ENCODE measurements at regions not wholly inside any gene's neighbourhood (a gene's known extent, or its start where the extent isn't known, plus 50 kb on each side); places are given as distances from the start of the nearest gene placed in this dataset.

DNA sequence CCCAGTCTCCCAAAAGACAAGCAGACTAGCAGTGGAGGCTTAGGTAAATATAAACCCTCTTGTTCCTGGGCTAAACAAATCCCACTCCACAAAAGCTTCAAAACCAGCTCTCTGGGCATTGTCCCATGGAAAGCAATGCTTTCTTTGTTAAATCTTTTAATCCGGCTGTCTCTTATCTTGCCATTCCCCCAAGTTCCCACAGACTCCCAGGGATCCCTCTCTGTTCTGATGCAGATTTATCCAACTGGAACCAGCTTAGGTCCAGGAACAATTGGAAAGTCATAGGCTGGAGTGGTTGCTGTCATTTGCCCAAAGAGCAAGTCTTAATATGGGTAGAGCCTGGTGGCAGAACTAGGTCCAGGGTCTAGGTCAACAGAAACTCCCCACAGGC is 110.1 kb upstream of the ATP1A1 start:
- DNase-seq, result no peak

DNA sequence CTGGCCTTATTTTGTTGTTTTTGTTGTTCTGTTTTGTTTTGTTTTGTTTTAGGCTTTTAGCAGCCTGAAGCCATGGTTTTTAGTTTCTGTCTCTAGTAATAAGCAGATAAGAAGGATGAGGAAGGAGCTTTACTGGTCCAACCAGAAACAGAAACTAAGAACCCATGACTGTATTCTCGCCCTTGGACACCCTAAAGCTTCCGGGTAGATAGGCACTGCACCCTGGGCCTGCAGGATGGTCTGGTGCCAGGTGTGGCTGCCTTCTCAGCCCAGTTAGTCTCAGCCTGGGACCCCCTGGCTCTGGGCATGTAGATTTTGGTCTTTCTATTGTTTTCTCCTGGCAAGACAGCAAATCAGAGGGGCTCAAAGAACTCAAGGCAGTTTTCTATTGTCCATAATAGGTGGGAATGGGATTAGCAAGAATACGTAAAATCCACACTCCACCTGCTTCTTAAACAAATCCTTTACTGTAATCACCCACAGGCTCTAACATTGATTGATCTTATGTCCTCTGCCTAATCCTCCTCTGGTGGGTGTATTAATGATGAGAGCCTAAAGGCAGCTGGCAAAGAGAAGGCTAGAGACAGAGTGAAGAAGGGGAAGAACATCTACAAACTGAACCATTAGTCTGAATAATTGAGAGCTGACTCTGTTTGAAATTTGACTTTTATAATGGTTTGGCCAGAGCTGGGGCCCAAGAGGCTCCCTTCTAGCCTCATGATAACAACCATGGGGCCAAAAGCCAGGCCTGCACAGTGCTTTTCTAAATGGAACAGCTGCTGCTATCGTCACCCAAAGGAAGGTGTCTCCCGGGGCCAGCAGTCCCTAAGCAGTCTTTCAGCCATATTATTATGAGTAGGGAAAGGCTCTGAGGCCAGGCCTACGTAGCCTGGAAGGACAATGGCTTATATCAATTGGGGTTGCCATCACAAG is 106.8 kb upstream of the ATP1A1 start:
- DNase-seq, result no peak

DNA sequence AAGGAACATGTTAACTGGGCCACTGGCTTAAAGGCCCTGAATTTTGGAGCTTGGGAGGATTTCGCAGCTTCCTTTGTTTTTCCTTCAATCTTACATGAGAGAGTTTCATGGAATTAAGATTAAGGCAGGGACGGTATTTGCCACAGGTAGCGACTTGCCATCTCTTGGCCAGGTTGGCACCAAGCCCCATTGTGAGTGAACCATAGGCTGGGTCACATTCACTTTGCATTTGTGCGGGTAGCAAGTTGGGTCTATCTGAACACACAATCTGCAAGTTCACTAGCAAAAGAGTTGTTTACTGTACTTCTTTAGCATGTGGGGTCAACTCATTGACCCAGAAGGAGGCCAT is 106.2 kb upstream of the ATP1A1 start:
- no peak for DNase-seq

DNA sequence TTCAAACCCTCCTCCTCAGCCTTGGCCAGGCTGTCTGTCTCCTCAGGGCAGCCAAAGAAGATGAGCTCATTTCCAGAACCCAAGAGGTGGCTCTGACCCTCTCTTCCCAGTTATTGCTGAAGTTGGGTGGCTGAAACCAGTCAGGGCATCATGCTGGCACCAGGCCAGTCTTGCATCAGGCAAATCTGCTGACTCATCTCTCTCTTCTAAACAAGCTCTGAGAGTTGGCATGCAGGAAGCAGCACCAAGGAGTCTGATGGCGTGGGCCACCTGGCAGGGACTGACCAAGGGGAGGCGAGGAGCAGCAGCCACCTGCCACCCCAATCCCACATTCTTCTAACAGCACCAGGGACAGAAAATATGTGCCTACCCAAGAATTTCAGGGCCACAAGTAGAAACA is 104.8 kb upstream of the ATP1A1 start:
- DNase-seq, result no peak

DNA sequence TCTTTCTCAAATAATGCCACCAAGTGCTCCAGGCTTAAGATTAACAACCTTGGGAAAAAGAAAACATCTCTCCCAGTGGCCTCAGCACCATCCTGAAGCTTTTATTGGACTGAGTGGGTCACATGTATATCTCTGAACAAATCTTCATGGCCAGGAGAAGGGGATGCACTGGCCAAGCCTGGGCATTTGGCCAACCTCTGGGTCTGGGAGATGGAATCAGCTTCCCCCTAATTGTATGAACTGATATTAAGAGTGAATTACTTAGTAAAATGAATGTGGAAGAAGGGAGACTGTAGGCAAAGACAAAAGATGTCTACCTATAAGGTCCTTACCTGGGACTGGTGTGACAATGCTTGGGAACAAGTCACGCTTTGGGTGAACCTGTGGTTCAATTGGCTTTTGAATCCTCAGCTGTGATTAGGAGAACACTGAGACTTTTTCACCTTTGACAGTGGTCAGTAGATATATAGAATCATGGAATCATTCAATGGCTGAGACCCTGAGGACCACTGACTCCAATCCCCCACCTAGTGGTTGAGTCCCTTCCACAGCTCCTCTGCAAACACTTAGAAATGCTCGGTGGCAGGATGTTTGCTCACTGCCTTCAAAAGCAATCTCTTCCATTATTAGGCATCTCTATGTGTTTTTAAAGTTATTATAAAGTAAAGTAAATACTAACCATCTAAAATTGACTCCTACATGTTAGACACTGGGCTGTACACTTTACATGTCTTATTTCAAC is 102.6 kb upstream of the ATP1A1 start:
- no peak for DNase-seq

DNA sequence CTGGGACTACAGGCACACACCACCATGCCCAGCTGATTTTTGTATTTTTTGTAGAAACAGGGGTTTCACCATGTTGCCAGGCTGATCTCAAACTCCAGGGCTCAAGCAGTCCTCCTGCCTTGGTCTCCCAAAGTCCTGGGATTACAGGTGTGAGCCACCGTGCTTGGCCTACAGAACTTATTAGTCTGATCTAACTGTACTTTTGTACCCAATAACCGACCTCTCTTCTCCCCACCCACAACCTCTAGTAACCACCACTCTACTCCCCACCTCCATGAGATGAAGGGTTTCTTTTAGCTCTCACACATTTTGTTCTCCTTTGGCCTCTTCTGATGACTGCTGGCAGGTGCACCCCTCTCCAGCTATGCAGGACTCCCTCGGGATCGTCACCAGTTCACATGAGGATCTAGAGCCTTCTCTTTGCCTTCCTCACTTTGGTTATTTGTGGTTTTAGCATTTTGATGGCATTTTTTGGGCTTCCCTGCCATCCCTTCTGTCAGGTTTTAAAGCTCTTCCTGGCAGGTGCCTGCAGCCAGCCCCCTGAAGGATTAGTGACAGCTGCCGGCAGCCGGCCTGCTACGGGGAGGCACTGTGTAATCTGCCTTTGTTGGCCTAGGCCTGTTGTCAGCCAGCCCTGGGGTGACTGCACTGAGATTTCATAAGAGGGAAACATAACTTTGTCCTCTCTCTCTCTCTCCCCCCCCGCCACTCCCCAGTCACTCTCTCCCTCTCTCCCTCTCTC is 99.8 kb upstream of the ATP1A1 start:
- no peak for DNase-seq

DNA sequence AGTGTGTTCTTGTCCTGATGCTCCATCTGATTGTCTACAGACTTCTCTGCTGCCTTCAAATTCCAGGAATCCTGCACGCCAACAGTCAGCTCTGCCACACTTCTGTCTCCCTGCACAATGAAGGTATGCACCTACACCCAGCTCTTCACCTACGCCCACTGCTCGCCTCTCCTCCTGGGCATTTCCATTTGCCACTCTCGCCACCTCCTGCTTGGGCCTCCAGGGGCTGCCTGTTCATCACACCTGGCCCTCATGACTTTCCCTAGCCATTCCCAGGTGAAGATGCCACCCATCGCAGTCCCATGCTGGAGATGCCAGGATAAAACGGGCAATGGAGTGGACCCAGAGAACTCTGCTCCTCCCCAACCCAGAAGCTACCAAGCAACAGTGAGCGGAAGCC is 96.5 kb upstream of the ATP1A1 start:
- DNase-seq, result no peak

DNA sequence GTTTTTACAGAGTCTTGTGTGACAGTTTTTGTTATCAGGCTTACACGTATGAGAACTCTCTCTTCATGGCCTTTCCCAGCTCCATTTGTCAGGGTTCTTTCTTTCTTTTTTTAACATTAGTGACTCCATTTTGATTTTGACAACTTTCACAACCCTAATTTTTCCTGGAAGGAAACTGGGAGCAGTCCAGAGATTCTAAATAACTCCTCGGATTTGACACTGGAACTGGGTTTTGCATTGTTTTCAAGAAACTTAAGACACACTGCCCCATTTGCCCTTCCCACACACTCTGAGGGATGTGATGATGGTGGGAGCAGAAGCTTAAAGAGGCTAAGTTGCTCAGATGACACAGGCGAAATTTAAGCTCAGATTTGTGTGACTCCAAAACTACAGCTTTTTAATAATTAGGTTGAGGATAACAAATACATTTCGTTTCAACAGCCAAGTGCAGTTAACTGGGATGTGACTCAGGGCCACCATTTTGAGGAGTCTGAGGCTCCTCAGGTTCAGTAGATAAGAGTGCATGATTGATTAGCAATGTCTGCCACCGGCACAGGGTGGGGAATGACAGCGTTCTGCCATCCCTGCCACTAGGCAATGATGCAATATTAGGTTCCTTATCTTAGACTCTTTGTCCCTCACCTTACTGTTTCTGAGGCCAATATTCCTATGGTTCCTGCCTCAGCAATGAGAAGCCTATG is 95.1 kb upstream of the ATP1A1 start:
- no peak for DNase-seq

DNA sequence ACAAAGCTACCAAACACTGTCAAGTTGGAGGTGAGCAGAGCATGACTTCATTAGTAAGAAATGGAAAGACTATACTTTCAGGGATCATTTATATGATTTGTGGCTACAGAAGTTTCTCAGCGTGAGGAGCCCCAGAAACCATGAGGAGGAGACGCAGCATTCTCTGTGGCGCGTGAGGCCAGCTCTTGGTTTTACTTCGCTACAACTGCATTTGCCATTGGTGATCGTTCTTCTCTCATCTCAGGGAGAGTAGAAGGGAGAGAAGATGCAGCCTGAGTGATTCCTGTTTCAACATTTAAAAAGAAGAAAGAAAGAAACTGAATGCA is 94.5 kb upstream of the ATP1A1 start:
- no peak for DNase-seq

DNA sequence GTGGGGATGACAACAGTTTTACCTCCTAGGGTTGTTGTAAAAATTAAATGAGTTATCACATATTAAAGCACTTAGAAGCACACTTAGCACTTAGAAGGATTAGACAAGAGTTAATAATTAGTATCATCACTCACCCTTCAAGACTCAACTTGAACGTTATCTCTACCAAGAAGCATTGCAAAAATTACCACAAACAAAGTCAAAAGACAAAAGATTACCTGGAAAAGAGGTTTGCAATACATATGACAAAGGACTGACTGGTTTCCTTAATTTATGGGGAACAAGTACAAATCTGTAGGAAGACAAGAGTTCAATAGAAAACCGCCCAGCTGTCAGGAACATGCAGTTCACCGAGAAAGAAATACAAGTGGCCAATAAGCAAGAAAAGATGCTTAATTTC is 93.3 kb upstream of the ATP1A1 start:
- DNase-seq, result no peak

DNA sequence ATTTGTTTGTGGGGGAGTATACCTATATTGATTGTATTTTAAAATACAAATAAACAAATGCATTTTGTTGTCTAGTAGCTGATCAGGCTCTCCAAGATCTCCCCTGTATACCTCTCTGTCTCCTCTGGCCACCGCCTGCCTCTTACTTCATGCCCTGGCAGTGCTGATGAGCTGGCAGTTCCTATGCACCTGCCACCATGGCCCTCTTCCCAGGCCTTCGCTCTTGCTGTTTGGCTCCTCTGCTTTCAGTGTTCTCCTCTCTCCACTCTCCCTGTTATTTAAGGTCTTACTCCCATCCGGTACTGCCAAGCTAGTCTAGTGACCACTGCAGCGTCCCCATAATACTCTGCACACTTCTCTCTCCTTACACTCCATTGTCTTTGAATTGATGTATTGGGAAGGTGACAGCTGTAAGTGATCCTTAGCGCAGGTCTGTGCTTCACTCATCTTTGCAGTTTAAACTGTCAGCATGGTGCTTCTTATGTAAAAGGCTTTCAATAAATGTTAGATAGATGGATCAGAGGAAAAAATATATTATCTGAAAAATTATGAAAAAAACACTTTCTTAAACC is 88.1 kb upstream of the ATP1A1 start:
- no peak for DNase-seq

DNA sequence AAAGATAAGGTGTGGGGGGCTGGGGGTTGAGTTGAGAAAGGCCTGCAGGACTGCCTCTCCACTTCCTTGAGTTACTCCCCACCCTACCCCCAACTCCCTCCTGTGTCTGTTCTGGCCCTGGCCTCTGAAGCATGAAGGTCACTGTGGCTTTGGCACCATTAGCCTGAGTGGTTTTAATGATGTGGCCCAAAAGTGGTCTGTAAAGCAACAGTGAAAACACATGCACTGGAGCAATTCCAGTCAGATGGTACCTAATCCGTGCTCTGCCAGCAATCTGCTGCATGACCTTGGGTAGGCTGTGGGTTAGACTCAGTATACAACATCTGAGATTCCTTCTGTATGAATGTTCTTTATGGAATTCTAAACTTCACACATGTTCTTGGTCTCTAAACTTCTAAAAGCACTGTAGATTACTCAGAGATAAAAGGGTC is 86.5 kb upstream of the ATP1A1 start:
- DNase-seq, result no peak

DNA sequence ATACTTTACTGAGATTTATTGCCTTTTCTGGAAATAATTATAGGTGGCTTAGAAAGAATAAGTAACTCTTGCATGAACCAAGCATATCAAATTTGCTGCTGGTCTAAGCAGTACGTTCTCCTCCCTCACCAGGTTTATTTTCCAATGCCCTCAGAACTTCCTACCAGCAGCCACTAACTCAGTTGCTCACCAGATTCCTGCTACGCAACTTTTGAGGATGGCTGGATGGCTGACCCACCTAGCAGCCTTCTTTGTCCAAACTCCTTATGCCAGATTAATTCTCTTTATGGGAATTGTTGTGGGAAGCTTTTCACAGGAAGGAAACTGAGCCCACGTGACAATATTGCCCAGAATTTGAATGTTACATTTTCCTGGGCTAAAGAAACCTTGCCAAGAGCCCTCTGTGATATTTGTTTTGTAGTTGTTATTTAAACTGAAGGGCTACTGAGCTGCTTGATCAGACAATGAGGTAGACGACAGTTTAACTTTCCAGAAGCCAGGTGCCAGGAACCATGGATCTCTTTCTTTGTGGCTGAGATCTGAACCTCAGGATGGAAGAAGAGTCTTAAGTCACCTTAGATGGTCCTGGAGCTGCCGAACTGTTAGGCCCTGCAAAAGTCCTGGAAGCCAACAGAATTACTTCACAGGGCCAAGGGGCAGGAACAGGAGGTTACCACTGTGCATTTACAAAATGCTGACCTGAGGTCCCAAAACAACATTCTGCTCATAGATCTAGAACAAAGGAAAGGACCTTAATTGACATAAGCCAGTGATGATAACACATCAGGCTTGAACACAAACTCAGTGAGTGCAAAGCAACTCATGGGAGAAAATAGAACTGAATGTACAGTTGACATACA is 85.5 kb upstream of the ATP1A1 start:
- no peak for DNase-seq

DNA sequence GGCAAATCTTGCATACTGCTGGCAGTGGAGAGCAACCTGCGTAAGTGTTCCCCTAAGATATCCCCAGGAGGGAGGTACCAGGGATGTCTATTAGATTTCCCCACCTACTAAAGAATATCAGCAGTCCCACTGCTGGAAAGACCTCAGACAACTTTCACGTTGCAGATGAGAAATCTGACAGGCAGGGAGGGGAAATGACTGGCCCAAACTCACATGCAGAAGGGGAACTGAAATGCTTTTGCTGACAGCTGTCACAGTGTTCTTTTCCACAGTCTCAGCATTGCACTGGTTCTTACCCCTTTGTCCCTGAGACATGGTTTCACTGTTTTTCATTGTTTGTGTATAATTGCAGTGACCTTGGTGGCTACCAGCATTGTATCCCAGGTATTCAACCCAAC is 84.8 kb upstream of the ATP1A1 start:
- DNase-seq, result no peak

DNA sequence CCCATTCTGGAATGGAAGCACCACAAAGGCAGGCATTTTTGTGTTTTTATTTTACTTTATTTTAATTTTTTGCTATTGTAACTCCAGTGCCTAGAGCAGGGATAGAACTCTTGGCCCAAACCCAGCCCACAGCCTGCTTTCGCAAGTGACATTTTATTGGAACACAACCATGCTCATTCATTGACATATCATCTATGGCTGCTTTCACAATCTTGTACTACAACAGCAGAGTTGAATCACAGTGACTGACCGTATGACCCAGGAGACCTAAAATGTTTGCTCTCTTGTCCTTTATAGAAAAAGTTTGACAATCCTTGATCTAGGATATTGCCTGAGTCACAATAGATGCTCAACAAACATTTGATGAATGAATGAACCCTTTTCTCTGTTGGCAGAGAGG is 83.9 kb upstream of the ATP1A1 start:
- DNase-seq, result no peak

DNA sequence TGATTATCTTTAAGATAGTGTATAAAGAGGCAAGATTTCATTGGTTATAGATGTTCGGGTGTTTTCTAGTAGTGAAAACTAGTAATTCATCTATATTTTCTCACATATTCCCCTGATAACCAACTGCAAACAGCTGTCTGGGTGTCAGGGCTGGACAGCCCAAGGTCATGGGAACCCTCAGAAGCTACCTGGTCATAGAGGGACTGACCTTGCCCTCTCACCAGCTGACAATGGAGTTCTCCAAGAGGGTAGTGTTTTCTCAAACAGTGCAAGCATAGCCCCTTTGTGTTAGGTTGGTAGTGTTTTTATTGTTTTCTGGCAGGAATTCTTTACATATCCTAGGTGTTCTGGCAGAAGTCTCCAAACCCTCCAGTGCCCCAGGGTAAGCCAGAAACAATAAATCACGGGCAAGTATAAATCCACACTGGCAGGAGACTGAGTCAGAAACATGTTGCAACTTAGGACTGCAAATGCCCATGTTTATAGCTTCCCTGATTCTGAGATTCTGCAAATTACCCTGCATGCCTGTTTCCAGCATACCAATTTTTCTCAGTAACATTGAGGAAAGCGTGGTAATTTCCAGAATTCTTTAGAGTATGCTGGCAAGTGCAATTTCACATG is 82.8 kb upstream of the ATP1A1 start:
- DNase-seq, result no peak

DNA sequence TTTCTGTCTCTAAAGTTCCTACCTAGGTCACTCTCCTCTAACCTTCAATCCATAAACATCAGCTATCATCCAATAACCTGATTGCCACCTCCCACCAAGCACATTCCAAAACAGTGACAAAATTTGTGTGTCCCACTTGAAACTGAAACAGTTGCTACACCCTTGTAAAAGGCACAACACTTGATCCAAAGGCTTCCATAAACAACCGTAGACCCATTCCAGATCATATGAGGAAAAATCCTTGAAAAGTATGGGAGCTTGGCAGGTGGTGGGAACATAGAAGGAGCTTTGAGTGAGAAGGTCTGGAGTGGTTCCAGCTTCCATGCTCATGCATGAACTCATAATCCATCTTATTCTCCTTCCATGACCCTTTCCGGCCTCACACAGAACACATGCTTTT is 82.0 kb upstream of the ATP1A1 start:
- DNase-seq, result no peak

DNA sequence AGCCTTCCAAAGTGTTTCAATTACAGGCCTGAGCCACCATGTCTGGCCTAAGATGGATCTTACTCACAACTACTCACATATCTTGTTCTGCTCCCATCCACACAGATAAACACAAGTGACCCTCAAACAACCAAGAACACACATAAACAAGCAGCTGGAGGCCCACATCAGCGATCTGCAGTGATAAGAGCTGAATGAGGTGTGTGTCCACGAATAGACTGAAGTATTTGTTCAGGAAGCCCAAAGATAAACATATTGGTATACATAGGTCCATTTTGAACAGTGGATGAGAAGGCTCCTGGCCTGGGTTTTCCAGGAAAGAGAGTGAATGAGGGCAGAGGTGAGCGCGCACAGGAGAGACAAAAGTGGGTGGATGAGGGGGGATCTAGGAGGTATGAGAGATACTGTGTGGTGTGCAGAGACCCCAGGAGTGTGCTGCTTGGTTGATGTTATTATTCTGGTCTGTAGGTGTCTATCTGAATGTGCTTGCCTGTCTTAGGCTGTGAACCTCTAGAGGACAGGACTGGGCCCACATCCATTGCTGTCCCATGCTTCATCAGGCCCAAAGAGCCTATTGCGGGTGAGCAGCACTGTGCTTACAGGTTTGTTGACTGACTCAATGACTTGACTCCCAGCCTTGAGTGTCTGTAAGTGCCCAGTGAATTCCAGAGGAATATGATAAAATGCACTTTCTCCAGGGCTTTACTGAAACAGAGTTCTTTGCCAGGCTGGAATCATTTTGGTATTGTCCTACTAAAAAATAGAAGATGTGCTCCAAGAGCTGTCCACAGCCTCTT is 79.9 kb upstream of the ATP1A1 start:
- no peak for DNase-seq

DNA sequence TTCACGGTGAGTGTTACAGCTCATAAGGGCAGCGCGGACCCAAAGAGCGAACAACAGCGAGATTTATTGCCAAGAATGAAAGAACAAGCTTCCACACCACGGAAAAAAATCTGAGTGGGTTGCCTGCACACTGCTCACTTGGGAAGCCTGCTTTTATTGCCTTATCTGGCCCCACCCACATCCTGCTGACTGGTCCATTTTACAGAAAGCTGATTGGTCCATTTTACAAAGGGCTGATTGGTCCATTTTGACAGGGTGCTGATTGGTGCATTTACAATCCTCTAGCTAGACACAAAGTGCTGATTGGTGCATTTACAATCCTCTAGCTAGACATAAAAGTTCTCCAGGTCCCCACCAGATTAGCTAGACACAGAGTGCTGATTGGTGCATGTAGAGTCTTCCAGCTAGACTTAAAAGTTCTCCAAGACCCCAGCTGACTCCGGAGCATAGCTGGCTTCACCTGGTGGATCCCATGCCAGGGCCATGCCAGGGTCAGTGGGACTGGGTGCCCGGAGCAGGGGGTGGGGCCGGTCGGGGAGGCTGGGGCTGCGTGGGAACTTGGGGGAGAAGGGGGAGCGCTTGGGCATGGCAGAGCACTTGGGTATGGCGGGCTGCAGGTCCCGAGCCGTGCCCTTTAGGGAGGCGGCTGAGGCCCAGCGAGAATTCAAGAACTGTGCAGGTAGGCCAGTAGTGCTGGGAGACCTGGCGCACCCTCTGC is 75.4 kb upstream of the ATP1A1 start:
- DNase-seq, result no peak
